Psoas muscle (tissue), 7 donors: ENCODE measurements at regions not wholly inside any gene's neighbourhood (a gene's known extent, or its start where the extent isn't known, plus 50 kb on each side); places are given as distances from the start of the nearest gene placed in this dataset.

Experiments used
- ATAC-seq, 4 donors: fragments of 200-7000 bp; cut with Tn5 transposase; one replicate each; pipeline ENCODE4 v1.9.1; 2020; ENCODE audit warnings: moderate library complexity in 3 of 4, mild to moderate bottlenecking in 2 of 4
- DNase-seq, 2 donors: peaks; one replicate each; pipeline ENCODE4 v3.0.0-alpha.2; 2020
- H3K27ac ChIP-seq: fragments of 200-600 bp; one replicate; pipeline ENCODE4 v1.8.0; 2022
- H3K27me3 ChIP-seq, 3 donors: fragments of 200-600 bp in 1 of 3; one replicate each; pipeline versions ENCODE4 v1.6.1 to v1.8.0; 2013 to 2022; ENCODE audit warnings: low read length in 2 of 3, mild to moderate bottlenecking in 2 of 3, moderate library complexity in 1 of 3; ENCODE audit not compliant: insufficient read depth in 3 of 3
- H3K36me3 ChIP-seq, 2 donors: fragments of 200-600 bp in 1 of 2; one replicate each; pipeline versions ENCODE4 v1.6.1 to v1.8.0; 2013 to 2022; ENCODE audit warnings: low read depth in 1 of 2, mild to moderate bottlenecking in 1 of 2, moderate library complexity in 1 of 2; ENCODE audit not compliant: insufficient read depth in 1 of 2
- H3K4me1 ChIP-seq: fragments of 200-600 bp; one replicate; pipeline ENCODE4 v1.8.0; 2022
- H3K4me3 ChIP-seq: fragments of 200-600 bp; one replicate; pipeline ENCODE4 v1.8.0; 2022; ENCODE audit warnings: mild to moderate bottlenecking
- H3K9me3 ChIP-seq: fragments of 200-600 bp; one replicate; pipeline ENCODE4 v1.8.0; 2022
- CTCF ChIP-seq: fragments of 200-600 bp; IDR thresholded peaks from one replicate; pipeline ENCODE4 v1.8.0; 2022; ENCODE audit warnings: antibody characterized with exemption
- WGBS, 3 donors: extraction: QIAGEN DNeasy Blood & Tissue Kit; methylation state at CpG; one replicate each; pipeline versions ENCODE4 v1.1.6 to v1.1.7; 2013; 5-methylcytosine and 5-hydroxymethylcytosine counted together
- intact Hi-C, 2 donors: fragments of 100-400 bp; cut with DNase I; formaldehyde crosslinking; loops; one replicate each; pipeline versions ENCODE4 v1.11.0 to v1.14.2; 2022
- donor health status: healthy with polysubstance abuse.
- donor health status: DM: no; HTN: no; CAD: no; lungs with moderate emphysema.
- donor health status: Bipolar disorder and iron deficiency.
- donor health status: healthy.
- donor health status: DM: yes; HTN: yes; CAD: no.
- donor health status: DM: no; HTN: no; CAD: no.
- donor health status: DM: yes; HTN: yes; CAD: no.

GRCh38 chr12:19048943-19049342 lies 80.6 kb upstream of the PLEKHA5 start:
- TF ChIP-seq CTCF: no peak
- DNase-seq (no peak), ATAC-seq (no peak)
- H3K4me1 ChIP-seq: no peaks in the 10 kb centered on the region
- no peaks in the 10 kb centered on the region for H3K27me3 ChIP-seq
- 90% methylated on average over 3 of the region's 3 CpGs for WGBS, 3 donors
- no peak overlapping the region for H3K4me3 ChIP-seq
- intact Hi-C loops: no loop called here
- H3K36me3 ChIP-seq: no peaks in the 10 kb centered on the region
- no peaks in the 10 kb centered on the region for H3K9me3 ChIP-seq
- no peak overlapping the region for H3K27ac ChIP-seq

GRCh38 chr12:19052689-19053088 lies 76.8 kb upstream of the PLEKHA5 start:
- H3K27ac ChIP-seq: no peak overlapping the region
- ATAC-seq (no peak), DNase-seq (no peak)
- H3K9me3 ChIP-seq: no peaks in the 10 kb centered on the region
- WGBS, 3 donors: 36 to 64% (median 59%) methylated on average over 2 of the region's 2 CpGs
- no peak overlapping the region for H3K4me3 ChIP-seq
- intact Hi-C loops: no loop called here
- no peak for TF ChIP-seq CTCF
- no peaks in the 10 kb centered on the region for H3K4me1 ChIP-seq
- no peaks in the 10 kb centered on the region for H3K36me3 ChIP-seq
- H3K27me3 ChIP-seq: no peaks in the 10 kb centered on the region

- DNase-seq: no peak
- Histone ChIP-seq H3K9me3 (no peaks in the 10 kb centered on the region), H3K36me3 (no peaks in the 10 kb centered on the region), H3K27ac (no peak overlapping the region), H3K27me3 (no peaks in the 10 kb centered on the region), H3K4me3 (no peak overlapping the region), H3K4me1 (no peaks in the 10 kb centered on the region)
- intact Hi-C loops: no loop called here
- 93 to 100% (median 97%) methylated on average over 1 of the region's 1 CpG for WGBS, 3 donors
- no peak for ATAC-seq
- TF ChIP-seq CTCF: no peak
Measured at GRCh38 chr12:19053218-19053617, 76.3 kb upstream of the PLEKHA5 start.

- Histone ChIP-seq H3K4me1 (no peaks in the 10 kb centered on the region), H3K36me3 (no peaks in the 10 kb centered on the region), H3K9me3 (no peaks in the 10 kb centered on the region), H3K27me3 (no peaks in the 10 kb centered on the region), H3K4me3 (no peak overlapping the region), H3K27ac (no peak overlapping the region)
- 80 to 93% (median 89%) methylated on average over 1 of the region's 1 CpG for WGBS, 3 donors
- DNase-seq (no peak), ATAC-seq (no peak)
- no peak for TF ChIP-seq CTCF
- intact Hi-C loops: no loop called here
Measured at GRCh38 chr12:19054035-19054434, 75.5 kb upstream of the PLEKHA5 start.

- Histone ChIP-seq H3K4me3 (no peak overlapping the region), H3K27me3 (no peaks in the 10 kb centered on the region), H3K9me3 (no peaks in the 10 kb centered on the region), H3K36me3 (no peaks in the 10 kb centered on the region), H3K4me1 (no peaks in the 10 kb centered on the region), H3K27ac (no peak overlapping the region)
- ATAC-seq (no peak), DNase-seq (no peak)
- WGBS, 3 donors: 34 to 62% (median 44%) methylated on average over 4 of the region's 4 CpGs
- intact Hi-C loops: no loop called here
- no peak for TF ChIP-seq CTCF
Measured at GRCh38 chr12:19055589-19055988, 73.9 kb upstream of the PLEKHA5 start.
